ENCODE measurements at regions not wholly inside any gene's neighbourhood (a gene's known extent, or its start where the extent isn't known, plus 50 kb on each side); places are given as distances from the start of the nearest gene placed in this dataset.

- TF ChIP-seq BRCA1 (IDR thresholded peaks at IDR 0.05; ENCODE audit: low read depth, low read length) (no peak), EGR1 (IDR thresholded peaks at IDR 0.05; ENCODE audit: borderline replicate concordance, low read depth, low read length) (no peak), BCL11A (IDR thresholded peaks at IDR 0.05; ENCODE audit: low read depth in 2 of 2, low read length in 2 of 2) (no peak), BACH1 (IDR thresholded peaks at IDR 0.05; ENCODE audit: low read length) (no peak), YY1 (IDR thresholded peaks at IDR 0.05; ENCODE audit: low read depth, low read length) (no peak), CHD1 (IDR thresholded peaks at IDR 0.05; ENCODE audit: low read depth, low read length) (no peak)
Measured at GRCh38 chr9:88805217-88805943, 185.9 kb upstream of the S1PR3 start (continued).

Measured in H1 (cell line).